Upper lobe of left lung (tissue), 4 donors: ENCODE measurements at regions not wholly inside any gene's neighbourhood (a gene's known extent, or its start where the extent isn't known, plus 50 kb on each side); places are given as distances from the start of the nearest gene placed in this dataset.

Source experiments
- CTCF ChIP-seq, 6 experiments: fragments of 450-650 bp in 4 of 6; fragments of 200-600 bp in 2 of 6; sonication (generic) in 2 of 6; IDR thresholded peaks; one replicate each; pipeline ENCODE4 v1.5.1; 2016 to 2019; ENCODE audit warnings: antibody characterized with exemption in 6 of 6
- EP300 ChIP-seq, 4 donors: sonication (generic); formaldehyde crosslinking; IDR thresholded peaks; one replicate each; pipeline ENCODE4 v1.5.1; 2017; ENCODE audit warnings: antibody characterized with exemption in 4 of 4, control low read depth in 2 of 4

GRCh38 chr9:82563094-82563493, 499.8 kb downstream of the RASEF start:
- no peak for TF ChIP-seq CTCF (IDR thresholded peaks at IDR 0.05)
- no peak for TF ChIP-seq EP300 (IDR thresholded peaks at IDR 0.05)
